Tibial nerve (tissue), 4 donors: ENCODE measurements at regions not wholly inside any gene's neighbourhood (a gene's known extent, or its start where the extent isn't known, plus 50 kb on each side); places are given as distances from the start of the nearest gene placed in this dataset.

ENCODE experiments used
- DNase-seq, 2 donors: peaks; one replicate each; pipeline ENCODE4 v3.0.0-alpha.2; 2019; ENCODE audit warnings: low spot score in 2 of 2
- H3K27ac ChIP-seq, 4 donors: fragments of 200-600 bp; sonication (generic) in 3 of 4; one replicate each; pipeline ENCODE4 v1.5.1; 2017 to 2019; ENCODE audit warnings: mild to moderate bottlenecking in 1 of 4
- H3K27me3 ChIP-seq, 2 donors: fragments of 200-600 bp; sonication (generic) in 1 of 2; one replicate each; pipeline versions ENCODE4 v1.5.1 to v1.6.0; 2017 to 2019
- H3K36me3 ChIP-seq, 3 donors: fragments of 200-600 bp; sonication (generic); one replicate each; pipeline ENCODE4 v1.5.1; 2018 to 2019
- H3K4me1 ChIP-seq, 4 donors: fragments of 200-600 bp; sonication (generic) in 3 of 4; one replicate each; pipeline ENCODE4 v1.5.1; 2017 to 2019
- H3K4me3 ChIP-seq, 4 donors: fragments of 200-600 bp; sonication (generic) in 3 of 4; one replicate each; pipeline ENCODE4 v1.5.1; 2017 to 2019; ENCODE audit warnings: mild to moderate bottlenecking in 1 of 4, moderate library complexity in 1 of 4
- H3K9me3 ChIP-seq, 4 donors: fragments of 200-600 bp; sonication (generic) in 3 of 4; one replicate each; pipeline ENCODE4 v1.5.1; 2017 to 2019
- EP300 ChIP-seq, 2 donors: sonication (generic); formaldehyde crosslinking; IDR thresholded peaks; one replicate each; pipeline ENCODE4 v1.6.1; 2017; ENCODE audit warnings: antibody characterized with exemption in 2 of 2, mild to moderate bottlenecking in 1 of 2
- POLR2A ChIP-seq, 2 donors: fragments of 450-650 bp; IDR thresholded peaks; one replicate each; pipeline ENCODE4 v1.6.1; 2017; ENCODE audit warnings: antibody characterized with exemption in 2 of 2, mild to moderate bottlenecking in 2 of 2, moderate library complexity in 2 of 2
- WGBS, 2 donors: methylation state at CpG; one replicate each; pipeline ENCODE4 v1.1.5; 2018; 5-methylcytosine and 5-hydroxymethylcytosine counted together
- TF ChIP-seq, protein P1 (sequence below), 5 experiments: fragments of 200-600 bp in 3 of 5; fragments of 450-650 bp in 2 of 5; sonication (generic) in 3 of 5; IDR thresholded peaks; one replicate each; pipeline ENCODE4 v1.5.1; 2016 to 2019; ENCODE audit warnings: antibody characterized with exemption in 5 of 5, mild to moderate bottlenecking in 3 of 5, moderate library complexity in 2 of 5

DNA sequence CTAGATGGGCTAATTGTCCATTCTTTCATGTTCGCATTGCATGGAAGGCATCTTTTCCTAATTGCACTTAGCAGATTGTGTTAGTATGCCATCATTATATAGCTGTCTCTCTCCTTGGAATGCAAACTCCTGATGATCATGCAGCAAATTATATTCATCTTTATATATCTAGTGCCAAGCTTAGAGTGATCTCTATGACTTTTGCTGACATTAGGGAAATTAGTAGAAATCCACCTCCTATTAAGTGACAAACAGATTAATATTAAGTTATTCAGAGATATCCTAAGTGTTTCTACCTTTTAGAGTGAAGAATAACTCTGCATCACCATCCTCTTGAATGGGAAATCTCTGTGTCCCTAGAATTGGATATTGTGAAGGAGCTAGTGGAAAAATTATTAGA, 185.6 kb downstream of the FOXG1 start:
- H3K27me3 ChIP-seq: no peaks in the 10 kb centered on the region
- TF ChIP-seq EP300 (IDR thresholded peaks at IDR 0.05) (no peak), POLR2A (IDR thresholded peaks at IDR 0.05) (no peak)
- TF ChIP-seq, protein P1, sequence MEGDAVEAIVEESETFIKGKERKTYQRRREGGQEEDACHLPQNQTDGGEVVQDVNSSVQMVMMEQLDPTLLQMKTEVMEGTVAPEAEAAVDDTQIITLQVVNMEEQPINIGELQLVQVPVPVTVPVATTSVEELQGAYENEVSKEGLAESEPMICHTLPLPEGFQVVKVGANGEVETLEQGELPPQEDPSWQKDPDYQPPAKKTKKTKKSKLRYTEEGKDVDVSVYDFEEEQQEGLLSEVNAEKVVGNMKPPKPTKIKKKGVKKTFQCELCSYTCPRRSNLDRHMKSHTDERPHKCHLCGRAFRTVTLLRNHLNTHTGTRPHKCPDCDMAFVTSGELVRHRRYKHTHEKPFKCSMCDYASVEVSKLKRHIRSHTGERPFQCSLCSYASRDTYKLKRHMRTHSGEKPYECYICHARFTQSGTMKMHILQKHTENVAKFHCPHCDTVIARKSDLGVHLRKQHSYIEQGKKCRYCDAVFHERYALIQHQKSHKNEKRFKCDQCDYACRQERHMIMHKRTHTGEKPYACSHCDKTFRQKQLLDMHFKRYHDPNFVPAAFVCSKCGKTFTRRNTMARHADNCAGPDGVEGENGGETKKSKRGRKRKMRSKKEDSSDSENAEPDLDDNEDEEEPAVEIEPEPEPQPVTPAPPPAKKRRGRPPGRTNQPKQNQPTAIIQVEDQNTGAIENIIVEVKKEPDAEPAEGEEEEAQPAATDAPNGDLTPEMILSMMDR (IDR thresholded peaks at IDR 0.05): no peak
- DNase-seq: no peak
- H3K27ac ChIP-seq: no peak overlapping the region
- H3K9me3 ChIP-seq: no peaks in the 10 kb centered on the region
- no peak overlapping the region for H3K4me3 ChIP-seq
- H3K36me3 ChIP-seq: no peaks in the 10 kb centered on the region
- no peaks in the 10 kb centered on the region for H3K4me1 ChIP-seq
- 86 to 93% methylated on average over 1 of the region's 1 CpG for WGBS, 2 donors

DNA sequence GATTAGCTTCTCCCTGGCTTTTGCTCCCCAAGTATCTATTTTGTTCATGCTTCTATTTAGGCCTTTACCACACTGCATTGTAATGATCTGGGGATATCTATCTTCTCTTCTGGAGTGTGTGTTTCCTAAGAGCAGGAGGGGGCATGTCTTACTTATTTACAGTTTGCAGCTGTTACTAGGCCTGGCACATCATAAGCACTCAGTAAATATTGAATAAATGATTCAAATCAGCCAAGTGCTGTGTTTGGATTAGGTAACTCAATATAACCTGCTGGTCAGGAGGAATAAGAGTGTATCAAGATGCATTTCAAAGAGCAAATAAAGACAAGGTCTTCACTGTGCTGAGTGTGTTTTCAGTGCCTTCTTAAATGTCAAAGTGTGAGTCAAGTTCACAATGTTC, 186.1 kb downstream of the FOXG1 start:
- no peak overlapping the region for H3K4me3 ChIP-seq
- TF ChIP-seq, protein P1 (IDR thresholded peaks at IDR 0.05): no peak
- TF ChIP-seq POLR2A (IDR thresholded peaks at IDR 0.05) (no peak), EP300 (IDR thresholded peaks at IDR 0.05) (no peak)
- H3K4me1 ChIP-seq: no peaks in the 10 kb centered on the region
- H3K27ac ChIP-seq: no peak overlapping the region
- no peaks in the 10 kb centered on the region for H3K27me3 ChIP-seq
- H3K36me3 ChIP-seq: no peaks in the 10 kb centered on the region
- no peak for DNase-seq
- no peaks in the 10 kb centered on the region for H3K9me3 ChIP-seq

GRCh38 chr14:28953973-28954372, 187.4 kb downstream of the FOXG1 start:
- no peaks in the 10 kb centered on the region for H3K27me3 ChIP-seq
- H3K9me3 ChIP-seq: no peaks in the 10 kb centered on the region
- DNase-seq: no peak
- no peaks in the 10 kb centered on the region for H3K4me1 ChIP-seq
- no peaks in the 10 kb centered on the region for H3K36me3 ChIP-seq
- no peak overlapping the region for H3K27ac ChIP-seq
- no peak overlapping the region for H3K4me3 ChIP-seq
- TF ChIP-seq POLR2A (IDR thresholded peaks at IDR 0.05) (no peak), EP300 (IDR thresholded peaks at IDR 0.05) (no peak)
- TF ChIP-seq, protein P1 (IDR thresholded peaks at IDR 0.05): no peak
- 83 to 87% methylated on average over 2 of the region's 2 CpGs for WGBS, 2 donors

GRCh38 chr14:28966416-28967233, 200.0 kb downstream of the FOXG1 start:
- Histone ChIP-seq H3K4me1 (no peaks in the 10 kb centered on the region), H3K36me3 (no peaks in the 10 kb centered on the region), H3K9me3 (no peaks in the 10 kb centered on the region), H3K27ac (no peak overlapping the region), H3K27me3 (no peaks in the 10 kb centered on the region), H3K4me3 (no peak overlapping the region)
- TF ChIP-seq EP300 (IDR thresholded peaks at IDR 0.05) (no peak), POLR2A (IDR thresholded peaks at IDR 0.05) (no peak)
- TF ChIP-seq, protein P1 (IDR thresholded peaks at IDR 0.05): no peak
- 90 to 95% methylated on average over 2 of the region's 2 CpGs for WGBS, 2 donors
- DNase-seq: no peak

GRCh38 chr14:28975084-28975483, 208.5 kb downstream of the FOXG1 start:
- 13 to 40% methylated on average over 1 of the region's 1 CpG for WGBS, 2 donors
- no peaks in the 10 kb centered on the region for H3K9me3 ChIP-seq
- no peaks in the 10 kb centered on the region for H3K36me3 ChIP-seq
- no peaks in the 10 kb centered on the region for H3K4me1 ChIP-seq
- TF ChIP-seq, protein P1 (IDR thresholded peaks at IDR 0.05): no peak
- TF ChIP-seq EP300 (IDR thresholded peaks at IDR 0.05) (no peak), POLR2A (IDR thresholded peaks at IDR 0.05) (no peak)
- no peak overlapping the region for H3K27ac ChIP-seq
- no peaks in the 10 kb centered on the region for H3K27me3 ChIP-seq
- H3K4me3 ChIP-seq: no peak overlapping the region
- no peak for DNase-seq
